HG02938 (cell line): ENCODE measurements at regions not wholly inside any gene's neighbourhood (a gene's known extent, or its start where the extent isn't known, plus 50 kb on each side); places are given as distances from the start of the nearest gene placed in this dataset.

ENCODE experiments used
- ATAC-seq: cut with Tn5 transposase; IDR thresholded peaks from one replicate; pipeline ENCODE4 v1.9.1; 2021; ENCODE audit warnings: mild to moderate bottlenecking, moderate library complexity; ENCODE audit not compliant: unreplicated experiment

GRCh38 chr2:8089596-8089995 is 592.3 kb upstream of the ID2 start:
- ATAC-seq, result no peak

GRCh38 chr2:8090748-8091700 is 590.8 kb upstream of the ID2 start:
- peak; percentile 79 for ATAC-seq

- no peak for ATAC-seq
Observed at GRCh38 chr2:8094526-8094925, 587.3 kb upstream of the ID2 start.

GRCh38 chr2:8095978-8096377 is 585.9 kb upstream of the ID2 start:
- ATAC-seq, result no peak

GRCh38 chr2:8096484-8096883 is 585.4 kb upstream of the ID2 start:
- no peak for ATAC-seq

- ATAC-seq, result no peak
Observed at GRCh38 chr2:8098476-8099266, 583.2 kb upstream of the ID2 start.

- ATAC-seq, result no peak
Observed at GRCh38 chr2:8099267-8099582, 582.6 kb upstream of the ID2 start.

GRCh38 chr2:8101614-8102277 is 580.1 kb upstream of the ID2 start:
- ATAC-seq, result no peak

GRCh38 chr2:8102470-8102869 is 579.4 kb upstream of the ID2 start:
- ATAC-seq, result no peak

- ATAC-seq, result no peak
Observed at GRCh38 chr2:8103085-8103708, 578.7 kb upstream of the ID2 start.

- no peak for ATAC-seq
Observed at GRCh38 chr2:8107150-8107549, 574.7 kb upstream of the ID2 start.

GRCh38 chr2:8107621-8108378 is 574.1 kb upstream of the ID2 start:
- ATAC-seq, result no peak

GRCh38 chr2:8110716-8111115 is 571.1 kb upstream of the ID2 start:
- no peak for ATAC-seq

GRCh38 chr2:8111193-8111592 is 570.7 kb upstream of the ID2 start:
- ATAC-seq, result no peak

GRCh38 chr2:8115456-8115855 is 566.4 kb upstream of the ID2 start:
- ATAC-seq, result no peak

GRCh38 chr2:8115966-8116365 is 565.9 kb upstream of the ID2 start:
- ATAC-seq, result no peak

GRCh38 chr2:8116661-8117060 is 565.2 kb upstream of the ID2 start:
- peak; percentile 95 for ATAC-seq

- ATAC-seq, result no peak
Observed at GRCh38 chr2:8118940-8119781, 562.7 kb upstream of the ID2 start.

GRCh38 chr2:8119782-8120505 is 561.9 kb upstream of the ID2 start:
- no peak for ATAC-seq
